Psoas muscle (tissue), 7 donors: ENCODE measurements at regions not wholly inside any gene's neighbourhood (a gene's known extent, or its start where the extent isn't known, plus 50 kb on each side); places are given as distances from the start of the nearest gene placed in this dataset.

Experiments
- ATAC-seq, 4 donors: fragments of 200-7000 bp; cut with Tn5 transposase; one replicate each; pipeline ENCODE4 v1.9.1; 2020; ENCODE audit warnings: moderate library complexity in 3 of 4, mild to moderate bottlenecking in 2 of 4
- DNase-seq, 2 donors: peaks; one replicate each; pipeline ENCODE4 v3.0.0-alpha.2; 2020
- H3K27ac ChIP-seq: fragments of 200-600 bp; one replicate; pipeline ENCODE4 v1.8.0; 2022
- H3K27me3 ChIP-seq, 3 donors: fragments of 200-600 bp in 1 of 3; one replicate each; pipeline versions ENCODE4 v1.6.1 to v1.8.0; 2013 to 2022; ENCODE audit warnings: low read length in 2 of 3, mild to moderate bottlenecking in 2 of 3, moderate library complexity in 1 of 3; ENCODE audit not compliant: insufficient read depth in 3 of 3
- H3K36me3 ChIP-seq, 2 donors: fragments of 200-600 bp in 1 of 2; one replicate each; pipeline versions ENCODE4 v1.6.1 to v1.8.0; 2013 to 2022; ENCODE audit warnings: low read depth in 1 of 2, mild to moderate bottlenecking in 1 of 2, moderate library complexity in 1 of 2; ENCODE audit not compliant: insufficient read depth in 1 of 2
- H3K4me1 ChIP-seq: fragments of 200-600 bp; one replicate; pipeline ENCODE4 v1.8.0; 2022
- H3K4me3 ChIP-seq: fragments of 200-600 bp; one replicate; pipeline ENCODE4 v1.8.0; 2022; ENCODE audit warnings: mild to moderate bottlenecking
- H3K9me3 ChIP-seq: fragments of 200-600 bp; one replicate; pipeline ENCODE4 v1.8.0; 2022
- WGBS, 3 donors: extraction: QIAGEN DNeasy Blood & Tissue Kit; methylation state at CpG; one replicate each; pipeline versions ENCODE4 v1.1.6 to v1.1.7; 2013; 5-methylcytosine and 5-hydroxymethylcytosine counted together
- intact Hi-C, 2 donors: fragments of 100-400 bp; cut with DNase I; formaldehyde crosslinking; loops; one replicate each; pipeline versions ENCODE4 v1.11.0 to v1.14.2; 2022
- TF ChIP-seq, protein P1 (sequence below): fragments of 200-600 bp; IDR thresholded peaks from one replicate; pipeline ENCODE4 v1.8.0; 2022; ENCODE audit warnings: antibody characterized with exemption
- donor health status: healthy with polysubstance abuse.
- donor health status: DM: no; HTN: no; CAD: no; lungs with moderate emphysema.
- donor health status: Bipolar disorder and iron deficiency.
- donor health status: healthy.
- donor health status: DM: yes; HTN: yes; CAD: no.
- donor health status: DM: no; HTN: no; CAD: no.
- donor health status: DM: yes; HTN: yes; CAD: no.

DNA sequence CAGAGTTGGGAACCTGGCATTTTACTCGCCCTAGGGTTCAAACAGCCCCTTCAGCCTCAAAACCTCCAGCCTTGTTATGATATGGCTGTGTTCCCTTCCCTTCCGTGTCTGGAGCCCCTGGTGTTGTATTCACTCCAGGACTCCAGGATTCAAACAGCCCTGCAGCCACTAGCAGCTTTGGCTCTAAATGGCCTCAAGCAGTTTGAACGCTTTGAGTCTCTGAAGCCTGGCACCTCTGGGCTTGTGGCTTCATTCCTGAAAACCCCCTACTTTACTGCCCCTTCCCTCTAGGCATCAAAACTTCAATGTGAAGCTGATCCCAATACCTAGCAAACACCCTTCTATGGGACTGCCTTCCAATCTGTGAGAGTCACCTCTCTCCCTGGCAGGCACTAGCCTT lies 67.9 kb upstream of the RMST start:
- Histone ChIP-seq H3K27me3 (no peaks in the 10 kb centered on the region), H3K4me3 (no peak overlapping the region), H3K27ac (no peak overlapping the region), H3K9me3 (no peaks in the 10 kb centered on the region), H3K4me1 (no peaks in the 10 kb centered on the region), H3K36me3 (no peaks in the 10 kb centered on the region)
- TF ChIP-seq, protein P1, sequence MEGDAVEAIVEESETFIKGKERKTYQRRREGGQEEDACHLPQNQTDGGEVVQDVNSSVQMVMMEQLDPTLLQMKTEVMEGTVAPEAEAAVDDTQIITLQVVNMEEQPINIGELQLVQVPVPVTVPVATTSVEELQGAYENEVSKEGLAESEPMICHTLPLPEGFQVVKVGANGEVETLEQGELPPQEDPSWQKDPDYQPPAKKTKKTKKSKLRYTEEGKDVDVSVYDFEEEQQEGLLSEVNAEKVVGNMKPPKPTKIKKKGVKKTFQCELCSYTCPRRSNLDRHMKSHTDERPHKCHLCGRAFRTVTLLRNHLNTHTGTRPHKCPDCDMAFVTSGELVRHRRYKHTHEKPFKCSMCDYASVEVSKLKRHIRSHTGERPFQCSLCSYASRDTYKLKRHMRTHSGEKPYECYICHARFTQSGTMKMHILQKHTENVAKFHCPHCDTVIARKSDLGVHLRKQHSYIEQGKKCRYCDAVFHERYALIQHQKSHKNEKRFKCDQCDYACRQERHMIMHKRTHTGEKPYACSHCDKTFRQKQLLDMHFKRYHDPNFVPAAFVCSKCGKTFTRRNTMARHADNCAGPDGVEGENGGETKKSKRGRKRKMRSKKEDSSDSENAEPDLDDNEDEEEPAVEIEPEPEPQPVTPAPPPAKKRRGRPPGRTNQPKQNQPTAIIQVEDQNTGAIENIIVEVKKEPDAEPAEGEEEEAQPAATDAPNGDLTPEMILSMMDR, result no peak
- DNase-seq (no peak), ATAC-seq (no peak)
- 55 to 66% (median 59%) methylated on average over 3 of the region's 3 CpGs for WGBS, 3 donors
- intact Hi-C loops, result no loop called here

DNA sequence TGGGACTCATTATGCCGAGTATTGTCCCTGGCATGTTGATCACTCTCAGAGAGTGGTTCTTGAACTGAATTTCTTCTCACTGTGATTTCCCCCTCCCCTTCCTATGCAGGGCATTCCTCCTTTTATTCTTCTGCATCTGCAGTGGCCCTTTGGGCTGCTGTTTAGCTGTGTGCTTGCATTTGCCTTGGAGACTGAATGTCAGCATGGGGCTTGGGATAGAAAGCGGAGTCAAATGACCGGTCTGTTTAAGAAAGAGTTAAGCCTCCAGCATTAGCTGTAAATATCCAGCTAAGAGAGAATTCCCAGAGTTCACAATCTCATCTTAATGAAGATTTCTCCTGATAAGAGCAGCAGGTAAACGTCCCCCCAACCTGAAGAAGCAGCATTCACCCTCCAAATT lies 65.6 kb upstream of the RMST start:
- intact Hi-C loops, result no loop called here
- 15 to 39% (median 39%) methylated on average over 4 of the region's 4 CpGs for WGBS, 3 donors
- ATAC-seq, result no peak
- DNase-seq, result no peak
- no peak overlapping the region for H3K4me3 ChIP-seq
- H3K36me3 ChIP-seq, result no peaks in the 10 kb centered on the region
- H3K4me1 ChIP-seq, result no peaks in the 10 kb centered on the region
- H3K27ac ChIP-seq, result no peak overlapping the region
- TF ChIP-seq, protein P1, result no peak
- H3K27me3 ChIP-seq, result no peaks in the 10 kb centered on the region
- H3K9me3 ChIP-seq, result no peaks in the 10 kb centered on the region

DNA sequence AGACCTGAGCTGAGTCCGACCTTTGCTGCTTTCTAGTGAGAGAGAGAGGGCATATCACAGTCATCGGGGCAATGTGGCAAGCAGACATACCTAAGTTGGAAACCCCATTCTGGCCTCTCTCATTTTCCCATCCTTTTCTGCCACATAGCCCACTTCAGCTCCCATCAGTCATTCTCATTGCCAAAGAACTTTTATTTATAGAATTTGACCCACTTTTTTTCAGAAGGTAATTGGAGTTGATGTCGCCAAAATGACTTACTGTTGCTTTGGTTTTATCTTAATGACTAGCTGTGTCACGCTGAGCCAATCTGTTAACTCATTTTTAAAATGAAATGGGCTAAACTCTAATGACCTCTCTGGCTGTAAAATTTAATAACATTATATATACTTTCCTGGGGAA lies 63.9 kb upstream of the RMST start:
- no peaks in the 10 kb centered on the region for H3K9me3 ChIP-seq
- WGBS, 3 donors, result 52 to 68% (median 55%) methylated on average over 4 of the region's 4 CpGs
- ATAC-seq (no peak), DNase-seq (no peak)
- no peak overlapping the region for H3K27ac ChIP-seq
- no peak overlapping the region for H3K4me3 ChIP-seq
- H3K36me3 ChIP-seq, result no peaks in the 10 kb centered on the region
- H3K4me1 ChIP-seq, result no peaks in the 10 kb centered on the region
- no peaks in the 10 kb centered on the region for H3K27me3 ChIP-seq
- TF ChIP-seq, protein P1, result no peak
- intact Hi-C loops, result no loop called here

DNA sequence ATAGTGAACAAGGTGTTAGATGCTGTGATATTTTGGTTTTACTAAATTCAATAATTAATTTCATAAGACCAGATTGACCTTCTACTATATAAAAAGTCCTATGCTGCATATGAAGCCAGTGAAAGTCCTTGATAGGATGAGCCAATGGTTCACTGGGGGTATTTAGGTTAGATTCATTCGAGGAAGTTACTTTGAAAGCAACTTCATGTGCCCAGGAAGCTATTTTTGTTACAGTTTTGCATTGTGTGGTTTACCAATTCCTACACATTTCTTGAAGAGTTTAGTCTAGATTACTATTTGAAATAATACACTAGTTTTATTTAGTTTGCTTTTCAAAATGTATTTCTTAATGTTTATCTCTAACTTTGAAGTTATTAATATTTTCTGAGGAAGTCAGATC lies 58.5 kb upstream of the RMST start:
- WGBS, 3 donors, result 55 to 70% (median 56%) methylated on average over 1 of the region's 1 CpG
- H3K36me3 ChIP-seq, result no peaks in the 10 kb centered on the region

DNA sequence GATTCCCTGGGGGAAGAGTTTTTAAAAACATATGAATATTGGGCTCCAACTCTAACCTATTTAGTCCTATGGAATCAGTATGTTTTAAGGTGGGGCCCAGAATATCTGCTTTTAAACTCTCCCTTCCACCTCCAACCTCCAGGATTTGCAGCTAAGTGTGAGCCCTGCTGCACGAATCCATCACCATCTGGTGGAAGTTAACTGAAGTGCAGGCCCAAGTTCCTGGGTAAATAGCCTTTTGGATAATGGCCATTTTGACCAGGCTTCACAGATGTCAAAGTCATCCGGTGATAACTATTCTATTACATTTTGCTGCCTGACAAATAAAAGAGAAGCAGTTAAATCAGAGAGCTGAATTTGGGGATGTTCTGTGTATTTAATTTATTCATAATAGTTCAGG lies 58.1 kb upstream of the RMST start:
- intact Hi-C loops, result no loop called here

More for the DNA sequence above, 58.5 kb upstream of the RMST start:
- no peak overlapping the region for H3K4me3 ChIP-seq
- intact Hi-C loops, result no loop called here
- no peaks in the 10 kb centered on the region for H3K27me3 ChIP-seq
- DNase-seq (no peak), ATAC-seq (no peak)
- H3K27ac ChIP-seq, result no peak overlapping the region
- no peaks in the 10 kb centered on the region for H3K9me3 ChIP-seq
- TF ChIP-seq, protein P1, result no peak
- no peaks in the 10 kb centered on the region for H3K4me1 ChIP-seq

More for the DNA sequence above, 58.1 kb upstream of the RMST start:
- Histone ChIP-seq H3K4me1 (no peaks in the 10 kb centered on the region), H3K27me3 (no peaks in the 10 kb centered on the region), H3K4me3 (no peak overlapping the region), H3K9me3 (no peaks in the 10 kb centered on the region), H3K27ac (no peak overlapping the region), H3K36me3 (no peaks in the 10 kb centered on the region)
- ATAC-seq (no peak), DNase-seq (no peak)
- WGBS, 3 donors, result 3 to 8% (median 6%) methylated on average over 2 of the region's 2 CpGs
- TF ChIP-seq, protein P1, result peak; percentile 45
